Raji (cell line): ENCODE measurements at regions not wholly inside any gene's neighbourhood (a gene's known extent, or its start where the extent isn't known, plus 50 kb on each side); places are given as distances from the start of the nearest gene placed in this dataset.

Experiments used
- POLR2A ChIP-seq: IDR thresholded peaks from 2 replicates; pipeline ENCODE4 v1.6.1; 2011; ENCODE audit warnings: low read depth, low read length, control low read depth; ENCODE audit not compliant: insufficient read depth

DNA sequence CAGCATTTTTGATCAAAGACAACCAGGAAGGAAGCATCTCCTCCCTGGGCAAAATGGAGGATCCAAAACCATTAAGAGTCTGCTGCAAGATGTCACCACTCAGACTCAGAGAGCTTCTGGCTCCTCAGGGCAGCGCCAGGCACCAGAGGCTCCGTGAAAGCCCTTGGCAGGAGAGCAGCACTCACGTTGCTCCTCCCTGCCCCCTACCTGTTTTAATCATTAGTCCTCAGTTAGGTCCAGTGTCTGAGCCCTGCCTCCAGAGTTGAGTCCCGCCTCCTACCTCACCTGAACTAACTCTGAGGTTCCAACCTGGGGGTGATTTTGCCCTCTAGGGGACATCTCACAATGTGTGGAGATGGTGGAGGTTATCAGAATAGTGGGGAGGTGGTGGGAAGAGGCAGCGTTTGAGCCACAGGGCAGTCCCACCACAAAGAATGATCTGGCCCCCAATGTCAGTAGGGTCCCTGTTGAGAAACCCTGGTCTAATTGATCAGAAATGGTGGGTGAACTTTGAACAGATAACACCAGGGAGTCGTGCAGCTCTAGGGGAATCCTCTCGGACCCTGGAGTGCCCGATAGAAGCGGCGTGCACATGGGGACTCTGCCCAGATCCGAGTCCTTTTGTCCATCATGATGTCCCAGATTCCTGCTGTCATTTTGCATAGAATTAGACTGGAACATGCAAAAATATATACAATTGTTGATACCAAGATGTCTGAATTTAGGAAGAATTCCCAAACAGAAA lies 156.7 kb upstream of the DIO3 start:
- TF ChIP-seq POLR2A: no peak

DNA sequence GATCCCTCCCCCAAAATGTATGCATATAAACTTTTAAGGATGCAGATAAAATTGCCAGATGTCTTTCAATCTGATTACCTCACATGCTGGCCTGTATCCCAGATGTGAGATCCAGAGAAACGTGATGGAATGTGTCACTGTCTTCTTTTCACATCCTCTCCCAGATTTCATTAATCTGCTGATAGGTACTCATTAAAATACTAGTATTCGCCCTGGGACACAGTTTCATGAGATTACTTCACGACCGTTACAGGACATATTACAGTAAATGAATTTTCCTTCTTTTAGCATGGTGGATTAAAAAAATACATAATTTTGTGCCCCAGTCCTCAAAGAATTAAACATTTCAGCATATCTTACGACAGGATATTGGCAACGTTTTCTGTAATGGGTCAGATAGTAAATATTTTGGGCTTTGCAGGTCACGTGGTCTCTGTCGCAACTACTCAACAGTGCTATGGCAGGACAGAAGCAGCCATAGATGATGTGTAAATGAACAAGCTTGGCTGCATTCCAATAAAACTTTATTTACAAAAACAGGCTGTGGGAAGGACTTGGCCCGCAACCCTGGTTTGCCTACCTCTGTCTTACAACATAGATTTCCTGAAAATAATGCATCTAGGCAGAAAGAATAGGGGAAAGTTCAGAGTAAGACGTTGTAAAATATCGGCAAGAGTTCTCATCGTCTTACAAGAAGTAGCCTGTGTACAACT lies 156.0 kb upstream of the DIO3 start:
- TF ChIP-seq POLR2A: no peak

DNA sequence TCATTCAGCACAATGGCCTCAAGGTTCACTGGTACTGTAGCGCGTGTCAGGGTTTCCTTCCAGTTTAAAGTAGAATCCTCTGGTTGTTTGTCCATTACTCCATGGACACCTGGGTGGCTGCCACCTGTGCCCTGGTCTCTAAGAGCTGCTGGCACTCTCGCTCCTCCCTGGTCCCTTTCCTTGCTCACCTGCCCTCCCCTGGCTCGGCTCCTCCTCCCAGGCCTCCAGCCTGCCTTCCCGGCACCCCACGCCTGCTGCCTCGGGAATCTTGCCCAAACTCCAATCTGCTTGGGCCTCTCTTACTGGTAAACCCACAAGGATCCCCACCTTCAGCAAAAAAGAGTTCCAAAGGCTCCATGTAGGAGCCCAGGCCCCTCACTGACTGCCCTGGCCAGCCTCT lies 154.4 kb upstream of the DIO3 start:
- TF ChIP-seq POLR2A: no peak

DNA sequence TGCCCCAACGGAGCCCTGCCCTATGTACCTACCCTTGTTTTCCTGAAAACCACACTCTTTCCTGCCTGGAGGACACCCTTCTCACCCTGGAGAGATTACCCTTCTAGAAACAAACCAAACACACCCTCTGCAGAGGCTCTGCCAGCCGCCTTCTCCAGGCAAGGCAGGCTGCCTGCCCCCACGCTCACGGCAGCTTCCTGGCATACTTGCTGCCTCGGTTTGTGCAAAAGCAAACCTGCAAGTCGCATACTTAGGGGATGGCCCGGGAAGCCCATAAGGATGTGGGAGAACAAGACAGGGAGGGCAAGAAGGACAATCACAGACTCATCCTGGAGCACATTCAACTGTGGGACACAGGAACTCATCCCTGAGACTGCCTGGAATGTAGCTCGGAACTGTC lies 154.0 kb upstream of the DIO3 start:
- no peak for TF ChIP-seq POLR2A

GRCh38 chr14:101408077-101408831 lies 153.0 kb upstream of the DIO3 start:
- no peak for TF ChIP-seq POLR2A

- no peak for TF ChIP-seq POLR2A
Observed at GRCh38 chr14:101409006-101409543, 152.2 kb upstream of the DIO3 start.

DNA sequence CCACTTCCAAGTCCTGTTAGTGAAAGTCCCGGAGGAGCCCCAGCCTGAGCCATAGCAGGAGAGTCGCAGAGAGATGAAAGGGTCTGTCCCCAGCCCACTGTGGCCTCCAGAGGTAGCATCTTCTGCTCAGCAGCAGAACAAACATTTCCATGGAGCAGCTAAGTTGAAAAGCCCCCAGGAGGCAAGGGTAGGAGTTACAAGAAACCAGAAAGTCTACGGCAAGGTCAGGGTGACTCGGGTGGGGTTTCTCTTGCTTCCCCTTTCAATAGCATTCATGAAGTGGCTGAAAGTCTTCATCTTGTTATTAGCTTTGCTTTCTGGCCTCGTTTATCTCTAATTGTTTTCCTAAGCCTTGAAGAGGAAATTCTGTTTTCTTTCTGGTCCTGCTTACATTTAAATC lies 151.2 kb upstream of the DIO3 start:
- no peak for TF ChIP-seq POLR2A

- TF ChIP-seq POLR2A: no peak
Observed at GRCh38 chr14:101411151-101411550, 150.1 kb upstream of the DIO3 start.

DNA sequence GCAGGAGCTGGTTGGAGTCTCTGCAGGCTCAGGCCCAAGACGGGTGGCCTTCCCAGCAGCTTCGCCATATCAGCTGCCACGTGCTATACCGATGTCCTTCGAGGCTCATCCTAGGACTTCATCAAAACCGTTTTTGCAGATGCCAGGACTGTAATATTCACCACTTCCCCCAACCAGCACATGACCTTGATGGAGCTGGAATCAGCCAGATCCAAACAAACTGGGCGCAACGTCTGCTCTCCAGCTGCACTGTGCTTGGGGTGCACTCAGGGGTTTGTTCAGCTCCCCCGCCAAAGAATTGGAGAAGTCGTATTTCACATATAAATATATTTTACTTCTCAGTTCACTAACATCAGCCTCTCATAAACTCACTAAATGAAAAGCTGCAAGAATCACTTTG lies 149.5 kb upstream of the DIO3 start:
- TF ChIP-seq POLR2A: no peak

GRCh38 chr14:101412739-101413138 lies 148.6 kb upstream of the DIO3 start:
- TF ChIP-seq POLR2A: no peak

DNA sequence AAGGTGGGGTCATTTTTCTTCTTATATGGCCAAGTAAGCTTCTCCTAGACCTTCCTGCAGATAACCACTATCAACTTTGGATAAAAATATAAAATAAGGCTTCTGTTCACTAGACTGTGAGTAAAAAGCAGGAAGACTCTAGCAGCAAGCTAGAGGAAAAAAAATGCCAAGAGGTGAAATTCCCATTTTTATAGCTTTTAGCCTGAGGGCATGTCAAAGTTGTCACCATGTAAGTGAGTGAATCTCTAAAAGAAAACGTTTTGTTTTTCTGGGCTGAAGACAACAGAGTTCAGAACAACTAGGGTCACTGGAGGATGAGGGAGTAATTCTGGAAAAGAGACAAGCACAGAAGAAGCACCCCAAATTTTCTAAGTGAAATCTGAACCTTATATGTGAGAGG lies 143.9 kb upstream of the DIO3 start:
- no peak for TF ChIP-seq POLR2A

DNA sequence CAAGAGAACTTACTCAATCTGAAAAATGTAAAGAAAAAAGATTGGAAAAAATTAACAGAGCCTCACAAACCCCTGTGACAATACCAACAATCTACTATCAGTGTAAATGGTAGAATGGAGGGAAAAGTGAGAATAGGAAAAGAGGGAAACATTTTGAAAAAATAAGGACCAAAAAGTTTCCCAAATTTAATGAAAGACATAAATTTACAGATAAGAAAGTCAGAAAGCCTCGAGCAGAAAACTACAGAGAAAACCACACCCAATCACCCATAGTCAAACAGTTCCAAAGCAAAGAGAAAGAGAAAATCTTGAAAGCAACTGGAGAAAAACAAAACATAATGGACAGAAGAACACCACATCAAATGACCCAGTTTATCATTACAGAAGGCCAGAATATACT lies 142.7 kb upstream of the DIO3 start:
- TF ChIP-seq POLR2A: no peak

DNA sequence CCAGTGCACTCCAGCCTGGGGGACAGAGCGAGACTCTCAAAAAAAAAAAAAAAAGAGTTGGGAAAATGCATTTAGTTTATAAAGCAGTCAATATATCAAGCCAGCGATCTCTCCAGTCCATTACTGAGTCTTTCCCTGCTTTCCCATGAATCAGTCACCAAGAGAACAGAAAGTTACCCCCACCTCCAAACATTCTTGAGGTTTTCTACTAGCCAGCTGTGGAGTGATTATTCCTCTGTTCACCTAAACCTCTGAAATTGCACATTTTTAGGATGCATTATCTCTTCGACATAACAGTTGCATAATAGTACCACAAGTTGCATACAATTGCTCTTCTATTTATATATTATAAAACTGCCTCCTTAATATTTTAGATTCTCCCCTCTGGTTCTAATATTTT lies 134.8 kb upstream of the DIO3 start:
- no peak for TF ChIP-seq POLR2A

- TF ChIP-seq POLR2A: no peak
Observed at GRCh38 chr14:101428409-101428808, 132.9 kb upstream of the DIO3 start.

DNA sequence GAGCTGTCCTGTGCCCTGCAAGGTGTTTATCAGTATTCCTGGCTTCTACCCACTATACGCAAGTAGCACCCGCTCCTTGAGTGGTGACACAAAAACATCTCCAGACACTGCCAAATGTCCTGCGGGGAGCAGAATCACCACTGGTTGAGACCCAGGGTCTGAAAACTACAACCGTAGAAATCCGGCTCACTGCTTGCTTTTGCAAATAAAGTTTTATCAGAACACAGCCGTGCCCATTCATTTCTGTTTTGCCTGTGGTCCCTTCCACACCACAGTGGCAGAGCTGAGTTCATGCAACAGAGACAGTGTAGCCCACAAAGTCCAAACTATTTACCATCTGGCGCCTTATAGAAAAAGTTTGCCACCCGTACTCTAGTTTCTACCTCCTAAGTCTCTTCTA lies 125.7 kb upstream of the DIO3 start:
- TF ChIP-seq POLR2A: no peak

DNA sequence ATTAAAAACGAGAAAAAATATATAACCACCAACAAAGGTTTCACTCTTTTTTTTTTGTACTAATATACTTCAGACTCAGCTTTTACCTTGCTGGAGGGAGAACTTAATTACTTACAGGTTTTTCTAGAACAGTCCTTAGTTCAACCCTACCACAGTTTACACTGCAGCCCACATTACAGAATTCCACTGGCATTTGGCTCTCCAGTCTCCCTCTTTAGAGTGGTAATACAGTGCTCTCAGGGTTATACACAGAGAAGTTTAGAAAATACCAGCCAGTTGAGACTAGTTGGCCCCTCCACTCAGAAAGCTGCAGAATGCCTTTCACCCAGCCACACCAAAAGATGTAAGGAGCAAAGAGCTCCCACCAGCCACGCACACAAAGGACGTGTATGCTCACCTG lies 122.3 kb upstream of the DIO3 start:
- TF ChIP-seq POLR2A: no peak

- no peak for TF ChIP-seq POLR2A
Observed at GRCh38 chr14:101440496-101440895, 120.8 kb upstream of the DIO3 start.

DNA sequence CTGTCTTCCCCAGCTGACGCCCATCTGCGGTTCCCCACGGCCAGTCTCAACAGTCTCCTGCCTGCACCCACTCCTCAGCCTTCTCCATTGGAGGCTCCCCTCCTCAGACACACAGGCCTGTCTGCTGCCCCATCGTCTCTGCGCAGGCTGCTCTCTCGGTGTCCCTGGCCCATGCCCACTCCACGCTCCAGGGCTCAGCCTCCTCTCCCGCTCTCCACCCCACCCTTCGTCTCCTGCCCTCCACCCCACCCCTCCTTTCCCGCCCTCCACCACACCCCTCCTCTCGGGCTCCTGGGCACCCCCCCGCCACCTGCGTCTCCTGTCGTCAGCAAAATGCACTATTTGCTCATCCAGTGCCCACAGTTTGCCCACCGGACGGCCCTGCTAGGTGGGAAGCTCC lies 119.6 kb upstream of the DIO3 start:
- no peak for TF ChIP-seq POLR2A
